Erythroblast (primary cell): ENCODE measurements at regions not wholly inside any gene's neighbourhood (a gene's known extent, or its start where the extent isn't known, plus 50 kb on each side); places are given as distances from the start of the nearest gene placed in this dataset.

Experiments used
- GATA1 ChIP-seq: IDR thresholded peaks from 2 replicates; pipeline ENCODE4 v1.6.1; 2011; ENCODE audit warnings: low read depth, mild to moderate bottlenecking, control low read depth, low read length, moderate library complexity
- POLR2A ChIP-seq: IDR thresholded peaks from 2 replicates; pipeline ENCODE4 v1.6.1; 2011; ENCODE audit warnings: mild to moderate bottlenecking, low read length

GRCh38 chr5:121257621-121258020, 594.1 kb upstream of the FTMT start:
- TF ChIP-seq POLR2A = no peak
- no peak for TF ChIP-seq GATA1
